Rectal smooth muscle tissue (tissue), 1 donor: ENCODE measurements at regions not wholly inside any gene's neighbourhood (a gene's known extent, or its start where the extent isn't known, plus 50 kb on each side); places are given as distances from the start of the nearest gene placed in this dataset.
"Not testable (repeated sequence)": the region's sequence is repeated elsewhere in the genome, so short reads cannot be mapped to it uniquely, and the experiment has no call there.

Experiments
- H3K27ac ChIP-seq: one replicate; pipeline ENCODE4 v1.7.0; 2013; ENCODE audit warnings: low read depth, low read length, inconsistent platforms
- H3K27me3 ChIP-seq: one replicate; pipeline ENCODE4 v1.7.0; 2013; ENCODE audit warnings: low read length; ENCODE audit not compliant: control insufficient read depth, insufficient read depth
- H3K36me3 ChIP-seq: one replicate; pipeline ENCODE4 v1.7.0; 2013; ENCODE audit warnings: low read length; ENCODE audit not compliant: control insufficient read depth, insufficient read depth
- H3K4me1 ChIP-seq: one replicate; pipeline ENCODE4 v1.7.0; 2013; ENCODE audit warnings: low read length; ENCODE audit not compliant: control insufficient read depth, insufficient read depth
- H3K4me3 ChIP-seq: one replicate; pipeline ENCODE4 v1.7.0; 2013; ENCODE audit warnings: low read length
- H3K9ac ChIP-seq: one replicate; pipeline ENCODE4 v1.7.0; 2013; ENCODE audit warnings: low read length

GRCh38 chr14:42992930-42993329, 1386.3 kb downstream of the LRFN5 start:
- no peaks in the 10 kb centered on the region for H3K27me3 ChIP-seq

GRCh38 chr14:42980419-42980818, 1373.7 kb downstream of the LRFN5 start:
- no peaks in the 10 kb centered on the region for H3K36me3 ChIP-seq
- H3K27me3 ChIP-seq, result no peaks in the 10 kb centered on the region
- no peak overlapping the region for H3K27ac ChIP-seq
- no peak overlapping the region for H3K4me3 ChIP-seq
- H3K4me1 ChIP-seq, result no peaks in the 10 kb centered on the region
- no peak overlapping the region for H3K9ac ChIP-seq

More at GRCh38 chr14:42992930-42993329, 1386.3 kb downstream of the LRFN5 start:
- no peak overlapping the region for H3K4me3 ChIP-seq
- no peaks in the 10 kb centered on the region for H3K4me1 ChIP-seq
- H3K36me3 ChIP-seq, result no peaks in the 10 kb centered on the region
- H3K27ac ChIP-seq, result no peak overlapping the region
- no peak overlapping the region for H3K9ac ChIP-seq

- not testable (repeated sequence) for H3K27ac ChIP-seq, H3K4me3 ChIP-seq, H3K36me3 ChIP-seq, H3K9ac ChIP-seq, H3K4me1 ChIP-seq, H3K27me3 ChIP-seq
Observed at GRCh38 chr14:42973171-42973570, 1366.5 kb downstream of the LRFN5 start.

GRCh38 chr14:42965512-42965911, 1358.8 kb downstream of the LRFN5 start:
- Histone ChIP-seq H3K9ac (no peak overlapping the region), H3K27ac (no peak overlapping the region), H3K4me1 (no peaks in the 10 kb centered on the region), H3K36me3 (no peaks in the 10 kb centered on the region), H3K4me3 (no peak overlapping the region), H3K27me3 (no peaks in the 10 kb centered on the region)

GRCh38 chr14:42961509-42961908, 1354.8 kb downstream of the LRFN5 start:
- no peak overlapping the region for H3K4me3 ChIP-seq
- H3K4me1 ChIP-seq, result no peaks in the 10 kb centered on the region
- H3K9ac ChIP-seq, result no peak overlapping the region
- H3K36me3 ChIP-seq, result no peaks in the 10 kb centered on the region
- H3K27me3 ChIP-seq, result no peaks in the 10 kb centered on the region
- no peak overlapping the region for H3K27ac ChIP-seq

GRCh38 chr14:42950363-42950762, 1343.7 kb downstream of the LRFN5 start:
- H3K36me3 ChIP-seq, result no peaks in the 10 kb centered on the region
- H3K4me3 ChIP-seq, result no peak overlapping the region
- no peak overlapping the region for H3K27ac ChIP-seq

GRCh38 chr14:42947991-42948390, 1341.3 kb downstream of the LRFN5 start:
- Histone ChIP-seq H3K9ac (no peak overlapping the region), H3K36me3 (no peaks in the 10 kb centered on the region), H3K4me1 (no peaks in the 10 kb centered on the region), H3K27ac (no peak overlapping the region), H3K27me3 (no peaks in the 10 kb centered on the region), H3K4me3 (no peak overlapping the region)

More at GRCh38 chr14:42950363-42950762, 1343.7 kb downstream of the LRFN5 start:
- Histone ChIP-seq H3K4me1 (no peaks in the 10 kb centered on the region), H3K27me3 (no peaks in the 10 kb centered on the region), H3K9ac (no peak overlapping the region)

GRCh38 chr14:42944284-42944683, 1337.6 kb downstream of the LRFN5 start:
- no peaks in the 10 kb centered on the region for H3K4me1 ChIP-seq
- H3K36me3 ChIP-seq, result no peaks in the 10 kb centered on the region
- H3K9ac ChIP-seq, result no peak overlapping the region
- no peak overlapping the region for H3K4me3 ChIP-seq
- no peak overlapping the region for H3K27ac ChIP-seq
- no peaks in the 10 kb centered on the region for H3K27me3 ChIP-seq

- no peaks in the 10 kb centered on the region for H3K4me1 ChIP-seq
- H3K27ac ChIP-seq, result no peak overlapping the region
Observed at GRCh38 chr14:42931308-42931707, 1324.6 kb downstream of the LRFN5 start.

GRCh38 chr14:42929806-42930480, 1323.3 kb downstream of the LRFN5 start:
- H3K27me3 ChIP-seq, result no peaks in the 10 kb centered on the region
- H3K36me3 ChIP-seq, result no peaks in the 10 kb centered on the region
- H3K9ac ChIP-seq, result no peak overlapping the region
- no peak overlapping the region for H3K4me3 ChIP-seq
- H3K4me1 ChIP-seq, result no peaks in the 10 kb centered on the region
- H3K27ac ChIP-seq, result no peak overlapping the region

More at GRCh38 chr14:42931308-42931707, 1324.6 kb downstream of the LRFN5 start:
- Histone ChIP-seq H3K36me3 (no peaks in the 10 kb centered on the region), H3K27me3 (no peaks in the 10 kb centered on the region), H3K9ac (no peak overlapping the region), H3K4me3 (no peak overlapping the region)

GRCh38 chr14:42927313-42927712, 1320.6 kb downstream of the LRFN5 start:
- no peak overlapping the region for H3K9ac ChIP-seq
- no peaks in the 10 kb centered on the region for H3K36me3 ChIP-seq
- no peak overlapping the region for H3K4me3 ChIP-seq
- no peak overlapping the region for H3K27ac ChIP-seq
- H3K27me3 ChIP-seq, result no peaks in the 10 kb centered on the region
- H3K4me1 ChIP-seq, result no peaks in the 10 kb centered on the region

- Histone ChIP-seq H3K4me1 (no peaks in the 10 kb centered on the region), H3K27me3 (no peaks in the 10 kb centered on the region), H3K9ac (no peak overlapping the region), H3K4me3 (no peak overlapping the region), H3K36me3 (no peaks in the 10 kb centered on the region), H3K27ac (no peak overlapping the region)
Observed at GRCh38 chr14:42921901-42922300, 1315.2 kb downstream of the LRFN5 start.

- no peaks in the 10 kb centered on the region for H3K4me1 ChIP-seq
- no peaks in the 10 kb centered on the region for H3K36me3 ChIP-seq
- H3K4me3 ChIP-seq, result no peak overlapping the region
- H3K27ac ChIP-seq, result no peak overlapping the region
- no peak overlapping the region for H3K9ac ChIP-seq
- no peaks in the 10 kb centered on the region for H3K27me3 ChIP-seq
Observed at GRCh38 chr14:42918615-42919014, 1311.9 kb downstream of the LRFN5 start.
